Neural crest cell (in vitro differentiated cells): ENCODE measurements at regions not wholly inside any gene's neighbourhood (a gene's known extent, or its start where the extent isn't known, plus 50 kb on each side); places are given as distances from the start of the nearest gene placed in this dataset.

Experiments used
- DNase-seq: peaks from one replicate; pipeline ENCODE4 v3.0.0; 2021; ENCODE audit warnings: low read depth, mixed read lengths, low spot score
- H3K27ac Mint-ChIP-seq: one replicate; pipeline ENCODE4 v1.8.0; 2021; ENCODE audit warnings: mild to moderate bottlenecking, mixed read lengths; ENCODE audit not compliant: unreplicated experiment
- H3K27me3 Mint-ChIP-seq: 2 replicates; pipeline ENCODE4 v1.8.0; 2021; ENCODE audit warnings: low read depth, mild to moderate bottlenecking, mixed read lengths
- H3K36me3 Mint-ChIP-seq: 2 replicates; pipeline ENCODE4 v1.8.0; 2021; ENCODE audit warnings: low read depth, mild to moderate bottlenecking, mixed read lengths
- H3K4me1 Mint-ChIP-seq: 2 replicates; pipeline ENCODE4 v1.8.0; 2021; ENCODE audit warnings: mixed read lengths
- H3K4me3 Mint-ChIP-seq: one replicate; pipeline ENCODE4 v1.8.0; 2021; ENCODE audit warnings: mild to moderate bottlenecking, mixed read lengths
- H3K9me3 Mint-ChIP-seq: 2 replicates; pipeline ENCODE4 v1.8.0; 2021; ENCODE audit warnings: mixed read lengths
- TF ChIP-seq, protein P1 (sequence below): fragments of 200-600 bp; sonication (generic); conservative IDR thresholded peaks from 2 replicates; pipeline ENCODE4 v1.5.0; 2021; ENCODE audit warnings: antibody characterized with exemption, mild to moderate bottlenecking

DNA sequence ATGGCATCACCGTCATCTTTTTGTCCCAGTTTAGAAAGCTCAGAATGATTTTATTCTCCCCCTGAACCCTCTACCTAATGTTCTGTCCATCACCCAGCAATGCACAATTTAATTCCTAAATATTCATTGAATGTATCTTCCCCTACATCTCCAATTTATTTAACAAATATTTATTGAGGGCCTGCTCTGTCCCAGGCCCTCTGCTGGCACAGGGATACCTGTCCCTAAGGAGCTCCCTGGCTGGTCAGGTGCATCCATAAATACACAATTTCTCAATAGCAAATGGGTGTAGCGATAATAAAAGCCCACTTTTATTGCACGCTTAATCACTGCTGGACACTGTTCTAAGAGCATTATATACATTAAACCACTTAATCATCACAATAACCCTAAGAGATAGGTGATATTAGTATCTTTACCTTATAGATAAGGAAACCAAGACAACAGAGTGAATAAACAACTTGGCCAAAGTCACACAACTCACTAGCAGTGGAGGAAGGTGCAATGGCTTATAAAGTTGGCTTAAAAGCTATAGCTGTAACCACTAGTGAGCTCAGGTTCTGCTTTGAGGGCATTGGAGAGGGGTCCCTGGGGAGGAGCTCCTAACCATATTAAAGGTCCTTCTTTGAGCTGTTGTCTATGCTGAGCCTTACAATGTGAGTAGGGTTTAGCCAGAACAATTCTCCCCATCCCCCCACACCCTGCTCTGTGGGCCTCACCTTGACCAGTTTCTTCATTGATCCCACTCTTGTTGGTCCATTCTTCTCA, 126.3 kb upstream of the JUN start:
- Mint-ChIP-seq H3K4me3 (no peak overlapping the region), H3K4me1 (peaks cover 16% of the 10 kb centered on the region), H3K9me3 (no peaks in the 10 kb centered on the region)

DNA sequence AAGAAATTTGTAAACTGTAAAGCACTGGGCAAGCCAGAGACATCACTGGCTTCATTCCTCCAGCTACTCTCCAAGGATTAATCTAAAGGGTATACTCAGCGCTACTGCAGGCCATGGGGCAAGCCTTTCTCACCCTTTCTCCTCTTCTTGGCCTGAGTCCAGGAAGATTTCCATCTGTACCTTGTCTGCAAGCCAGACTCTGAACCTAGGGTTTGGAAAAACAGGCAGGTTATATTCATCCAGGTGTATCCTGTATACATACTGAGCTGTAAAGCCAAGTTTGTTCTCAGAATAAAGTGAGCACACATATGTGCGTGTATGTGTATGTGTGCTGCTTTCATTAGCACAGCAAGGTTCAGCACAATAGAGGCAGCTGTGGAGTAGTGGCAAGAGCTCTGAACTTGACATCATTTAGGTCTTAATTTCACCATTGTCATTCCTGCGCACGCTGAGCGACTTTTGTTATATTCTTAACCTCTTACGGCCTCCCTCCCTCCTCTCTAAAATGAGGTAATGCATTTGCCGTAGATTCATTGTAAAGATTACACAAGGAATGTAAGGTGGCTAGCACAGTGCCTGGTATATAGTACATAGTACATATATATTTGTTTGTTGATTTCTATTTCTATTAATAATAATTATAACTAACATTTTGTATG, 128.1 kb upstream of the JUN start:
- DNase-seq: no peak
- TF ChIP-seq, protein P1, sequence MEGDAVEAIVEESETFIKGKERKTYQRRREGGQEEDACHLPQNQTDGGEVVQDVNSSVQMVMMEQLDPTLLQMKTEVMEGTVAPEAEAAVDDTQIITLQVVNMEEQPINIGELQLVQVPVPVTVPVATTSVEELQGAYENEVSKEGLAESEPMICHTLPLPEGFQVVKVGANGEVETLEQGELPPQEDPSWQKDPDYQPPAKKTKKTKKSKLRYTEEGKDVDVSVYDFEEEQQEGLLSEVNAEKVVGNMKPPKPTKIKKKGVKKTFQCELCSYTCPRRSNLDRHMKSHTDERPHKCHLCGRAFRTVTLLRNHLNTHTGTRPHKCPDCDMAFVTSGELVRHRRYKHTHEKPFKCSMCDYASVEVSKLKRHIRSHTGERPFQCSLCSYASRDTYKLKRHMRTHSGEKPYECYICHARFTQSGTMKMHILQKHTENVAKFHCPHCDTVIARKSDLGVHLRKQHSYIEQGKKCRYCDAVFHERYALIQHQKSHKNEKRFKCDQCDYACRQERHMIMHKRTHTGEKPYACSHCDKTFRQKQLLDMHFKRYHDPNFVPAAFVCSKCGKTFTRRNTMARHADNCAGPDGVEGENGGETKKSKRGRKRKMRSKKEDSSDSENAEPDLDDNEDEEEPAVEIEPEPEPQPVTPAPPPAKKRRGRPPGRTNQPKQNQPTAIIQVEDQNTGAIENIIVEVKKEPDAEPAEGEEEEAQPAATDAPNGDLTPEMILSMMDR: no peak
- Mint-ChIP-seq H3K27me3 (no peaks in the 10 kb centered on the region), H3K36me3 (peaks cover 4% of the 10 kb centered on the region), H3K27ac (no peak overlapping the region), H3K9me3 (no peaks in the 10 kb centered on the region), H3K4me3 (no peak overlapping the region), H3K4me1 (peaks cover under 1% of the 10 kb centered on the region)

More for the DNA sequence above, 126.3 kb upstream of the JUN start:
- no peak for DNase-seq
- Mint-ChIP-seq H3K27ac (no peak overlapping the region), H3K27me3 (no peaks in the 10 kb centered on the region), H3K36me3 (peaks cover 4% of the 10 kb centered on the region)
- TF ChIP-seq, protein P1: no peak

GRCh38 chr1:58914925-58915324, 131.1 kb upstream of the JUN start:
- Mint-ChIP-seq H3K36me3 (peaks cover 4% of the 10 kb centered on the region), H3K27ac (no peak overlapping the region), H3K4me3 (no peak overlapping the region), H3K27me3 (no peaks in the 10 kb centered on the region), H3K9me3 (no peaks in the 10 kb centered on the region), H3K4me1 (no peaks in the 10 kb centered on the region)
- TF ChIP-seq, protein P1: no peak
- DNase-seq: no peak

GRCh38 chr1:58917436-58917835, 133.6 kb upstream of the JUN start:
- TF ChIP-seq, protein P1: no peak
- H3K4me1 Mint-ChIP-seq: no peaks in the 10 kb centered on the region

GRCh38 chr1:58919226-58919958, 135.5 kb upstream of the JUN start:
- TF ChIP-seq, protein P1: no peak

More at GRCh38 chr1:58917436-58917835, 133.6 kb upstream of the JUN start:
- no peaks in the 10 kb centered on the region for H3K9me3 Mint-ChIP-seq
- H3K27me3 Mint-ChIP-seq: no peaks in the 10 kb centered on the region
- no peak overlapping the region for H3K4me3 Mint-ChIP-seq
- no peak overlapping the region for H3K27ac Mint-ChIP-seq
- no peak for DNase-seq
- peaks cover 4% of the 10 kb centered on the region for H3K36me3 Mint-ChIP-seq

More at GRCh38 chr1:58919226-58919958, 135.5 kb upstream of the JUN start:
- Mint-ChIP-seq H3K36me3 (no peaks in the 10 kb centered on the region), H3K27me3 (no peaks in the 10 kb centered on the region), H3K4me3 (no peak overlapping the region), H3K9me3 (no peaks in the 10 kb centered on the region), H3K27ac (no peak overlapping the region), H3K4me1 (no peaks in the 10 kb centered on the region)
- DNase-seq: no peak
